SU-DHL-6 (cell line): ENCODE measurements at regions not wholly inside any gene's neighbourhood (a gene's known extent, or its start where the extent isn't known, plus 50 kb on each side); places are given as distances from the start of the nearest gene placed in this dataset.

Source experiments
- H2AFZ ChIP-seq: fragments of 200-600 bp; sonication (generic); 2 replicates; pipeline ENCODE4 v1.6.1; 2014; ENCODE audit warnings: low read depth, mild to moderate bottlenecking, moderate library complexity, mixed read lengths, antibody characterized with exemption, low read length; ENCODE audit not compliant: severe bottlenecking
- H3F3A ChIP-seq: fragments of 200-600 bp; shearing (Covaris generic); 2 replicates; pipeline ENCODE4 v1.6.0; 2016; ENCODE audit warnings: antibody characterized with exemption, mild to moderate bottlenecking; ENCODE audit not compliant: insufficient read depth
- H3K27ac ChIP-seq: fragments of 200-600 bp; sonication (generic); 2 replicates; pipeline ENCODE4 v1.5.1; 2016; ENCODE audit warnings: low read depth, mild to moderate bottlenecking, low read length, moderate library complexity, mixed read lengths
- H3K27me3 ChIP-seq: fragments of 200-600 bp; sonication (generic), shearing (Covaris generic); 2 replicates; pipeline ENCODE4 v1.6.0; 2014; ENCODE audit warnings: mild to moderate bottlenecking, low read length
- H3K36me3 ChIP-seq: fragments of 200-600 bp; sonication (generic); 2 replicates; pipeline ENCODE4 v1.6.1; 2014; ENCODE audit warnings: mild to moderate bottlenecking, low read length, mixed read lengths
- H3K4me2 ChIP-seq: fragments of 300-600, 200-600 bp; shearing (Covaris generic), sonication (generic); 2 replicates; pipeline ENCODE4 v1.6.0; 2014; ENCODE audit warnings: low read length, low read depth, mild to moderate bottlenecking; ENCODE audit not compliant: poor library complexity, severe bottlenecking
- H3K4me3 ChIP-seq: fragments of 200-600 bp; sonication (generic); 2 replicates; pipeline ENCODE4 v1.5.1; 2014; ENCODE audit warnings: antibody characterized with exemption, low read length, mild to moderate bottlenecking, mixed read lengths; ENCODE audit not compliant: insufficient read depth, poor library complexity, severe bottlenecking
- H3K79me2 ChIP-seq: fragments of 200-600 bp; sonication (generic); 2 replicates; pipeline ENCODE4 v1.6.1; 2014; ENCODE audit warnings: mild to moderate bottlenecking, low read length, moderate library complexity; ENCODE audit not compliant: insufficient read depth
- H3K9ac ChIP-seq: fragments of 200-600 bp; sonication (generic); 2 replicates; pipeline ENCODE4 v1.7.0; 2014; ENCODE audit warnings: mild to moderate bottlenecking, low read length
- H3K9me2 ChIP-seq: fragments of 200-600 bp; sonication (generic); replicated peaks from 2 replicates; pipeline ENCODE4 v1.6.1; 2014; ENCODE audit warnings: low read length; ENCODE audit not compliant: insufficient read depth
- H3K9me3 ChIP-seq: fragments of 200-600 bp; sonication (generic); 2 replicates; pipeline ENCODE4 v1.6.1; 2014; ENCODE audit warnings: low read length, mixed read lengths; ENCODE audit not compliant: insufficient read depth
- H4K20me1 ChIP-seq: fragments of 200-600 bp; sonication (generic); 2 replicates; pipeline ENCODE4 v1.6.1; 2014; ENCODE audit warnings: low read depth, mild to moderate bottlenecking, antibody characterized with exemption, low read length, moderate library complexity, mixed read lengths
- CTCF ChIP-seq: fragments of 200-600 bp; sonication (generic); IDR thresholded peaks from one replicate; pipeline ENCODE4 v1.5.1; 2017; ENCODE audit warnings: antibody characterized with exemption, mild to moderate bottlenecking, low read length, moderate library complexity; ENCODE audit not compliant: insufficient read depth, poor library complexity, severe bottlenecking
- EZH2phosphoT487 ChIP-seq: fragments of 200-600 bp; sonication (generic), shearing (Covaris generic); conservative IDR thresholded peaks from 2 replicates; pipeline ENCODE4 v1.6.1; 2018; ENCODE audit warnings: mild to moderate bottlenecking, antibody characterized with exemption, low read length, moderate library complexity, mixed read lengths

DNA sequence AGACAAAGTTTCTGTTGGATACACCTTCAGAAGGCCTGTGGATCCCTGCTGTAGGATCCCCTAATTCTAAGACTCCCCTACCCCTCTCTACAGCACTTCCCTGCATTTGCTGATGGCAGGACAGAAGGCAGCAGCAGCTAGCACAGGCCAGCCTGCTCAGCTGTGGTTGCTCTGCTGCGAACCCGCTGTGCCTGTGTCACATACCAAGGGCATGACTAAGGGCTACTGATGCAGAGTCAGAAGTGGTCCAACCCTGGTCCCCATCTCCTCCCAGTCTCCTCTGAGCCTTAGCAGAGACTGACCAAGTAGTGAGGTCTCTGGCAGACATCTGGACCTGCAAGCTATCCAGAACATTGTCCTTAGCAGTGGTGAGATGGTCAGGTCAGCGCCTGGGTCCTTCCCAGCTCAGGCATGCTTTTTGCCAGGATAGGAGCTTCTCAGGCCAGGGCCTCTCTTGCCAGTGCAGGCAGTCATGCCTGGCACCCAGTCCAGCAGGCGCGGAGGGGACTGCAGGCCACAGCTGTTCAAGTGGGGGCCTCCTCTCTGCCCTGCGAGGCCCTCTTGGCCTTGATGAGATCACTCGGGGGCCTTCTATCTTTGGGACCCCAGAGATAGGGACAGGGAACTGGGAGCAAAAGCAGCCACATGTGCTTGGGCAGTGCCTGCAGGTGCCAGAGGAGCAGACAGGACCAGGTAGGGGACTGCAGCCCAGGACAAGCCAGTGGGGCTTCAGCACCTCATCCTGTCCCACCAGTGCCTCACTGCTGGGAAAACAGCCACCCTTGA, 146.4 kb downstream of the ZNF248 start:
- H3K27ac ChIP-seq: no peak overlapping the region
- no peaks in the 10 kb centered on the region for H3K9me3 ChIP-seq
- H3K4me2 ChIP-seq: no peak overlapping the region
- H3K4me3 ChIP-seq: no peak overlapping the region
- no peaks in the 10 kb centered on the region for H3K27me3 ChIP-seq
- no peaks in the 10 kb centered on the region for H3K36me3 ChIP-seq
- H3K9me2 ChIP-seq: no peaks in the 10 kb centered on the region
- H3K79me2 ChIP-seq: no peaks in the 10 kb centered on the region
- H2AFZ ChIP-seq: no peak overlapping the region
- TF ChIP-seq EZH2phosphoT487 (no peak), CTCF (no peak)
- H3F3A ChIP-seq: no peaks in the 10 kb centered on the region
- H3K9ac ChIP-seq: no peak overlapping the region
- no peaks in the 10 kb centered on the region for H4K20me1 ChIP-seq

GRCh38 chr10:37707829-37708578, 149.4 kb downstream of the ZNF248 start:
- no peak for TF ChIP-seq EZH2phosphoT487
- TF ChIP-seq CTCF: no peak
- H3K9me3 ChIP-seq: no peaks in the 10 kb centered on the region
- no peaks in the 10 kb centered on the region for H3K79me2 ChIP-seq
- no peak overlapping the region for H3K9ac ChIP-seq
- H3K27me3 ChIP-seq: no peaks in the 10 kb centered on the region
- H3K9me2 ChIP-seq: no peaks in the 10 kb centered on the region
- no peaks in the 10 kb centered on the region for H3K36me3 ChIP-seq
- no peak overlapping the region for H2AFZ ChIP-seq
- H4K20me1 ChIP-seq: no peaks in the 10 kb centered on the region
- no peak overlapping the region for H3K4me3 ChIP-seq
- H3K27ac ChIP-seq: no peak overlapping the region
- H3K4me2 ChIP-seq: no peak overlapping the region
- no peaks in the 10 kb centered on the region for H3F3A ChIP-seq

GRCh38 chr10:37704566-37704965, 152.8 kb downstream of the ZNF248 start:
- no peaks in the 10 kb centered on the region for H4K20me1 ChIP-seq
- H3K27me3 ChIP-seq: no peaks in the 10 kb centered on the region
- H3K9ac ChIP-seq: no peak overlapping the region
- H3K4me3 ChIP-seq: no peak overlapping the region
- H3K27ac ChIP-seq: no peak overlapping the region
- no peaks in the 10 kb centered on the region for H3K36me3 ChIP-seq
- H3K4me2 ChIP-seq: no peak overlapping the region
- H3K9me2 ChIP-seq: no peaks in the 10 kb centered on the region
- H3F3A ChIP-seq: no peaks in the 10 kb centered on the region
- H2AFZ ChIP-seq: no peak overlapping the region
- no peaks in the 10 kb centered on the region for H3K79me2 ChIP-seq
- H3K9me3 ChIP-seq: no peaks in the 10 kb centered on the region
- no peak for TF ChIP-seq EZH2phosphoT487
- TF ChIP-seq CTCF: no peak
